OCI-M2 (cell line): ENCODE measurements at regions not wholly inside any gene's neighbourhood (a gene's known extent, or its start where the extent isn't known, plus 50 kb on each side); places are given as distances from the start of the nearest gene placed in this dataset.
"Not testable (repeated sequence)": the region's sequence is repeated elsewhere in the genome, so short reads cannot be mapped to it uniquely, and the experiment has no call there.

ENCODE experiments used
- DNase-seq: peaks from one replicate; lab custom pipeline; 2025; ENCODE audit not compliant: unreplicated experiment; lab: John Stamatoyannopoulos, UW

GRCh38 chr10:64369885-64370773 lies 848.9 kb downstream of the REEP3 start:
- no peak for DNase-seq

DNA sequence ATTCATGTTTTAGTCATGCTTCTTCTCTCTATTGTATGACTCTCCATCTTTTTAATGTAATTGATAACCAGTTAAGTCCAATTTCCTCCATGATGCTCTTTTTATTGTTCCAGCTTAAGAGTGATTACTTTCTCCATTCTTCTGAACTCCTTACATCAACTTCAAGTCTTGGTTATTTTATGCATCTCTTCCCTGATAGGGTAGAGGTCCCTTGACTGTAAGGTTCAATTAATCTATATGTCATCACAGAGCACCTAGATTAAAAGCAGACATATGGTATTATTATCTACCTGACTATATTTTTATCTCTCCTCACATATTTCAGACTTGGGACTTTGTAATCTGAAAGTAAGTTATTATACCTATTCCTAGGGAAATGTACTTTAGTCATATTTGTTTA lies 853.1 kb downstream of the REEP3 start:
- DNase-seq = no peak

DNA sequence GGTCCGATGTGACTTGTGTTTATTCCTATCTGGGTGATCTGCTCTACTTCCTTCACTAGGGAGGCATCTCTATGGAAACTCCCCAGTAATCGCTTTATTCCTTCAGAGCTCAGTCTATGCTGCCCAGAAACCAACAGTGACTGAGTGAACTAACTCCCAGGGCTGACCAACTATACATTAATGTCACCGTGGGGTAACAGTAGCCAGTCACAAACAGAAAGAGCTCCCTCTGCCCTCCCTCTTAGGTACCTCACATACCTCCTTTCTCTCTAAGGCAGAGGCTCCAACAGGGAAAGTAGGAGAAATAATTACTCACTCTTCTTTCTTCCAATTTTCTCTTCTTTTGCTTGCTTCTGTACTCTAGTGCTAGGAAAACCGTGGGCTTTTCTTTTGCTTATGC lies 855.0 kb downstream of the REEP3 start:
- DNase-seq = no peak

- DNase-seq = no peak
Measured at GRCh38 chr10:64379898-64380297, 858.7 kb downstream of the REEP3 start.

GRCh38 chr10:64385355-64385754 lies 864.2 kb downstream of the REEP3 start:
- no peak for DNase-seq

DNA sequence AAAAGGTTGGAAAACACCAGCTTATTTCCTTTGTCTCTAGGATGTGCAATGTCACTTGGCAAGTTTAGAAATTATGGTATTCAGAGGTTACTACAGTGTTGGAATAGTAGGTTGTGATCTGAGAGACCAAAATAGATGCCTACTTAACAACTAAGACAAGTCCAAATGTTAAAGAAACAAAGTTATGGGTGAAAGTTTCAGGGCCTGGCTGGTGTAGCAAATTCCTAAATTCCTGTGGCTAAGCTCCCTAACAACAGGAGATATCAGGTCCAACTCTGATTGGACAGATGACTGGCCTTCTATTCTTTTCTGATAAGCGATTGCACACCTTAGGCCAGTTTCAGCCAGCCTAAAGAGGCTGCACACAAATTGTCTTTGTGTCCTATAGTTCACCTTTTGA lies 873.5 kb downstream of the REEP3 start:
- DNase-seq = no peak

- DNase-seq = no peak
Measured at GRCh38 chr10:64396105-64396708, 875.0 kb downstream of the REEP3 start.

- DNase-seq = no peak
Measured at GRCh38 chr10:64397125-64397524, 875.9 kb downstream of the REEP3 start.

DNA sequence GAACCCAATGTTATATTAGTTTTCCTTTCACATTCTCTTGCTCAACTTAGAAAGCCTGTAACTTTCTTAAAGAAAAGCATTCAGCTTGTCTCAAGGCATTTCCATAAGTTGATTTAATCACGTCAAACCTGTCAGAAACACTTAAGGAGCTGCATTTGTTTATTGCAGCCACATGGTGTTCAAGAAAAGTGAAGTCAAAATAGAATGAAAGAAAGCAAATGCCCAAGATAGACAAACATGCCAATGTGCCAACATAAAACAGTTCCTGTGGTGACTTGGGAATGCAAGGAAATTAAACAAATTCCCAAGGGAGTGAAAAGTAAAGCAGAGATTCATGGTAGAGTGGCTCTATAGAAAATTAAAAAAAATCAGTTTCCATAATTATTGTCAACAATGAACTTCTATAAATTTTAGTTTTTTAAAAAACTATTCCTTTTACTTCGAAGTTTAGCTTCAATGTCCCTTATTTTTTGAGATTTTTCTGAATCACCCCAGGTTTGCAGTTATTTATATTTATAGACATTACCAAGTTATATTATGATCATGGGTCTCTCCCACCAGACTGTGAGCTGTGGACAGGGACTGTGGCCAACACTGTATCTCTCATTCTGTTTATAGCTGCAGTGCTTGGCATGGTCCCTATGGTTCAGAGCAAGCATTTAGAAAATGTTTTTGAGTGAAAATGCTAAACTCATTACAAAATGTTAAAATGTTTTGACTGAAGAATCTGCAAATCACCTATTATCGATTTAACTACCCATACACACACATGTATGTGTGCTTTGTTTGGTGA lies 887.4 kb downstream of the REEP3 start:
- DNase-seq = no peak

DNA sequence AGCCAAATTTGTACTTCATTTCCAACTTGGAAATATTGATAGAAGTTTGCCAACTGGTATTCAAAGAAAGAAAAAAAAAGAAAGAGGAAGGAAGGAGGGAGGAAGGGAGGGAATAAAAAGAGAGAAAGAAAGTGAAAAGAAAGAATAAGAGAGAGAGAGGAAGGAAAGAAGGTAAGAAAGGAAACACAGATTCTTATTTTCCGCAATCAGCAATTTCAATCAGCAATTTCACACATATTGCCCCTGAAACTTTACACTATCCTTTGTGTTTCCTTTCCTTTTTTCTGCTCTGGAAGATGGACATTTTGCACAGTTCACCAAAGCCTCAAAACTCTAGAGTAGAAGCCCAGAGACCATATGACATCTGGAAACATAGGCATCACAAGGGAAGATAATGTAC lies 888.1 kb downstream of the REEP3 start:
- no peak for DNase-seq

DNA sequence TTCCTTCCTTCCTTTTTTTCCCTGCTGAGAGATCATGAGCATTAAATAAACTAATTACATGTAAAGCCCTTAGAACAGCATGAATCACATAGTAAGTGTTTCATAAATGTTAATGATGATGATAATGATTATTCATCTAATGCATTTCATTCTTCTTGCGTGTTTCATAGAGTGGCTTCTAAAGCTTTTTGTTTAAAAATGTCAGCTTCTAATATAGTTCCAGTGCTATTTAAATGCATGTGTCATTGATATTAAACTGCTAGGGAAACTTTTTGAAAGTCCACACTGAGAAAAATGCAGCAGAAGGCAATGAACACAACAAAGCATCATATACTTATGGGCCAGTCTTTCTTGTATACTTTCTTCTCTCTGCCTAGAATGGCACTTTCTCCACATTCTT lies 894.8 kb downstream of the REEP3 start:
- no peak for DNase-seq

DNA sequence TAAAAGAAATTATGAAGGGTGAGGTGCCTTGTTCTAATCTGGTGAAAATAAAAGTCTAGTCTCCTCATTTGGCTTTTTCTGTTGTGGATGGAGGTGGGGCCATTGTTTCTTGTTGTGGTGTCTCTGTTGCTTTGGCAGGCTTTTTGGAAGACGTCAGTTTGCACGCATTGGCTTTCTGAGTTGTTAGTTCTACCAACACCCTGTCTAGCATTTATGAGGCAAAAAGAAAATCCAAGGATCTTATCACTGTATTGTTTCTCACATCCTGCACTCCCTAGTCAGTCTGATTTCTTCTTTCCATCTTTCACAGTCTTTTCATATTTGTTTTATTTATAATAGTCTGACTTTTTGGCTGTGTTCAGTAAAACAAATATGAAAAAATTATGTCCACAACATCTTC lies 898.3 kb downstream of the REEP3 start:
- DNase-seq = no peak

DNA sequence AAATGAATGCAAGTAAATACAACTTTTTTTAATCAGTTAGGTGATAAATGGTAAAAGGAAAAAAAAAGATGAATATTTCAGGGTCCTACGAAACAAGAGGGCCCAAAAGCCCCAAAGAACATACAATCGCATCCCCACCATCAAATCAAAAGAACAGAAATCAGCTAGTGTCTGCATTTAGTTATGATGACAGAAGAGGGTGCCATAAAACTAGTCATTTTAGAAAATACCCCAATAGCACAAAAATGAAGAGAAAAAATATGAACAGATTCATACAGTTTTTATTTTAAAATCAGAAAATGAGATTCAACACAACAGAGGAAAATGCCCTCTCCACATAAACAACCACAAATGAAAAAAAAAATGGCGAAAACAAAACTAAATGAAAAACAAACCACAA lies 905.5 kb downstream of the REEP3 start:
- no peak for DNase-seq

DNA sequence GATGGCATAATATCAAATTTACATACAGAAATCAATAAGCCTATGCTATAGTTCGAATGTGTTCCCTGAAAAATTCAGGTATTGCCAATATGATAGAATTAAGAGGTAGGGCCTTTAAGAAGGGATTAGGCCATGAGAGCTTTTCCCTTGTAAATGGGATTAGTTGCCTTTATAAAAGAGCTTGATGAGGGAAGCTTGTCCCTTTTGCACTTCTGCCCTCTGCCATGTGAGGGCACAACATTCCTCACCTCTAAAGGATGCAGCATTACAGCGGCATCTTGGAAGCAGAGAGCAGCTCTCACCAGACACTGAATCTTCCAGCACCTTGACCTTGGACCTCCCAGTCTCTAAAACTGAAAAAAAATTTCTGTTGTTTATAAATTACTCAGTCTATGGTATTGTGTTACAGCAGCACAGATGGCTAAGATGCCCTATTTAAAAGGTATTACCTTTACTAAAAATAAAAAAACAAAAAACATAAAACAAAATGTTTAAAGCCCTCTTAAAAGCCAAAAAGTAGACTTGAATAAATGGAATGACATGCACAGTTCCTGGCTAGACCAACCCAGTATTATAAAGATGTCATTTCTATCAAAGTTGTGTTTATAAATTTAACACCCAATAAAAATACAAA lies 909.6 kb downstream of the REEP3 start:
- DNase-seq = no peak

DNA sequence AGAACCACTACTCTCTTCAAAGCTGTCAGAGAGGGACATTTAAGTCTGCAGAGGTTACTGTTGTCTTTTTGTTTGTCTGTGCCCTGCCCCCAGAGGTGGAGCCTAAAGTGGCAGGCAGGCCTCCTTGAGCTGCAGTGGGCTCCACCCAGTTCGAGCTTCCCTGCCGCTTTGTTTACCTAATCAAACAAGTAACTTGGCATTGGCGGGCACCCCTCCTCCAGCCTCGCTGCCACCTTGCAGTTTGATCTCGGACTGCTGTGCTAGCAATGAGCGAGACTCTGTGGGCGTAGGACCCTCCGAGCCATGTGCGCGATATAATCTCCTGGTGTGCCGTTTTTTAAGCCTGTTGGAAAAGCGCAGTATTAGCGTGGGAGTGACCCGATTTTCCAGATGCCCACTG lies 920.7 kb downstream of the REEP3 start:
- not testable (repeated sequence) for DNase-seq

DNA sequence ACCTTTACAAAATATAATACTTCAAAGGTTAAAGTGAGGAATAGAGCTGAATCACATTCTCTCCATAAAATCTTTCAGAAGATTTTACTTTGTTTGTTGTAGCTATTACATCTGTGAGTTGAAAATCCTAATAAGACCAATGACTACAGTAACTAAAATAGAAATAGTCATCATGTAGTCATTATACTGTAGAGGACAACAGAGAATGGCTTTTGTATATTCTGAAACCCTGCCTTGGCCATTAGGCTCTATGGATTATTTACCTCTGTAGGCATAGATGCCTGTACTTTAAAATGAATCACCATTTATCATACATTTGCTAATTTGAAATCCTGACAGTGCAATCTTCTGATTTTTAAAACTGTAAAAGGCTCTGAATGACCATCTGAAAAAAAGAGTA lies 923.0 kb downstream of the REEP3 start:
- DNase-seq = no peak

- no peak for DNase-seq
Measured at GRCh38 chr10:64444564-64444963, 923.4 kb downstream of the REEP3 start.

DNA sequence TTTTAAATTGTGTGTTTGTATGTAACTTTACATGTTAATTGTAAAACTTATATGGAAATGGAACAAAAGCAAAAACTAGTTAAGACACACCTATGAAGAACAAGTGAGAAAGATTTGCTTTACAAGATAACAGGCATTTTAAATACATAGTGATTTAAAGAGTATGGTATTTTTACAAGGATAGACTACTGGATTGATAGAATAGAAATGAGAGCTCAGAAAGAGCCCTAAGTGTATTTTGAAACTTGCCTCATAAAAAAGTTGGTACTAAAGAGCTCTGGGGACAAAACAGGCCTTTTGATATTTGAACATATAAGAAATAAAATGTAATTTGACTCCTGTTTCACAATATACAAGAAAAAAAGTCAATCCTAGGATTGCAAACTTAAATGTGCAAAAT lies 928.4 kb downstream of the REEP3 start:
- DNase-seq = no peak

- DNase-seq = no peak
Measured at GRCh38 chr10:64450312-64450711, 929.1 kb downstream of the REEP3 start.

- no peak for DNase-seq
Measured at GRCh38 chr10:64454962-64455361, 933.8 kb downstream of the REEP3 start.

GRCh38 chr10:64458306-64458705 lies 937.1 kb downstream of the REEP3 start:
- DNase-seq = no peak
